Trophoblast cell (in vitro differentiated cells and primary cell): ENCODE measurements at regions not wholly inside any gene's neighbourhood (a gene's known extent, or its start where the extent isn't known, plus 50 kb on each side); places are given as distances from the start of the nearest gene placed in this dataset.

Experiments used
- DNase-seq, 2 donors: peaks; one replicate each; pipeline ENCODE4 v3.0.0-alpha.2; 2016
- H2AFZ ChIP-seq: 2 replicates; pipeline ENCODE4 v1.6.1; 2013; ENCODE audit warnings: low read length, moderate library complexity, mild to moderate bottlenecking; ENCODE audit not compliant: insufficient read depth, poor library complexity
- H2AK5ac ChIP-seq: 2 replicates; pipeline ENCODE4 v1.6.1; 2013; ENCODE audit warnings: mild to moderate bottlenecking, low read length
- H2BK120ac ChIP-seq: 2 replicates; pipeline ENCODE4 v1.6.1; 2013; ENCODE audit warnings: low read length, mild to moderate bottlenecking, moderate library complexity; ENCODE audit not compliant: insufficient read depth, poor library complexity
- H2BK12ac ChIP-seq: 2 replicates; pipeline ENCODE4 v1.6.1; 2013; ENCODE audit warnings: mild to moderate bottlenecking, low read length, moderate library complexity
- H2BK5ac ChIP-seq: 2 replicates; pipeline ENCODE4 v1.6.1; 2013; ENCODE audit warnings: low read length, low read depth, moderate library complexity, mild to moderate bottlenecking; ENCODE audit not compliant: poor library complexity
- H3K14ac ChIP-seq: 2 replicates; pipeline ENCODE4 v1.6.1; 2013; ENCODE audit warnings: mild to moderate bottlenecking, low read length
- H3K18ac ChIP-seq: 2 replicates; pipeline ENCODE4 v1.6.1; 2013; ENCODE audit warnings: mild to moderate bottlenecking, low read length
- H3K23ac ChIP-seq: 2 replicates; pipeline ENCODE4 v1.6.1; 2013; ENCODE audit warnings: low read length
- H3K27ac ChIP-seq: 2 replicates; pipeline ENCODE4 v1.5.1; 2013; ENCODE audit warnings: low read depth, mild to moderate bottlenecking, inconsistent platforms, low read length, moderate library complexity
- H3K27me3 ChIP-seq: 2 replicates; pipeline ENCODE4 v1.6.1; 2013; ENCODE audit warnings: inconsistent platforms, mild to moderate bottlenecking, low read length, moderate library complexity; ENCODE audit not compliant: insufficient read depth
- H3K36me3 ChIP-seq, 2 experiments: 1 replicate in 1 of 2; 2 replicates in 1 of 2; pipeline ENCODE4 v1.6.1; 2013; ENCODE audit warnings: low read length in 2 of 2, mild to moderate bottlenecking in 2 of 2, moderate library complexity in 1 of 2; ENCODE audit not compliant: insufficient read depth in 2 of 2, control insufficient read depth in 1 of 2
- H3K4ac ChIP-seq: 2 replicates; pipeline ENCODE4 v1.6.1; 2013; ENCODE audit warnings: low read depth, mild to moderate bottlenecking, low read length, moderate library complexity
- H3K4me1 ChIP-seq, 2 experiments: 1 replicate in 1 of 2; 2 replicates in 1 of 2; pipeline ENCODE4 v1.6.1; 2013; ENCODE audit warnings: low read length in 2 of 2, mild to moderate bottlenecking in 2 of 2, moderate library complexity in 1 of 2; ENCODE audit not compliant: insufficient read depth in 2 of 2, control insufficient read depth in 1 of 2
- H3K4me2 ChIP-seq: 2 replicates; pipeline ENCODE4 v1.6.1; 2013; ENCODE audit warnings: inconsistent platforms, mild to moderate bottlenecking, low read length, moderate library complexity
- H3K4me3 ChIP-seq: 2 replicates; pipeline ENCODE4 v1.5.1; 2013; ENCODE audit warnings: mild to moderate bottlenecking, low read depth, low read length, inconsistent platforms
- H3K79me1 ChIP-seq: one replicate; pipeline ENCODE4 v1.6.1; 2013; ENCODE audit warnings: low read length
- H3K79me2 ChIP-seq: 2 replicates; pipeline ENCODE4 v1.6.1; 2013; ENCODE audit warnings: low read length, mild to moderate bottlenecking; ENCODE audit not compliant: control insufficient read depth, insufficient read depth, poor library complexity
- H3K9ac ChIP-seq: 2 replicates; pipeline ENCODE4 v1.6.1; 2013; ENCODE audit warnings: mild to moderate bottlenecking, low read length
- H3K9me3 ChIP-seq: 2 replicates; pipeline ENCODE4 v1.6.1; 2013; ENCODE audit warnings: low read depth, mild to moderate bottlenecking, control low read depth, inconsistent platforms, low read length; ENCODE audit not compliant: insufficient read depth
- H4K12ac ChIP-seq: 2 replicates; pipeline ENCODE4 v1.6.1; 2013; ENCODE audit warnings: low read depth, mild to moderate bottlenecking, low read length, moderate library complexity
- H4K8ac ChIP-seq: 2 replicates; pipeline ENCODE4 v1.6.1; 2013; ENCODE audit warnings: low read depth, mild to moderate bottlenecking, low read length, moderate library complexity
- H4K91ac ChIP-seq: one replicate; pipeline ENCODE4 v1.6.1; 2013; ENCODE audit warnings: low read depth, mild to moderate bottlenecking, low read length, moderate library complexity
- WGBS: extraction: QIAGEN DNeasy Blood & Tissue Kit; methylation state at CpG from one replicate; pipeline ENCODE4 v1.1.7; 2013; ENCODE audit warnings: missing lambda C conversion rate; ENCODE audit not compliant: insufficient read length, insufficient coverage; ENCODE audit errors: extremely low coverage; 5-methylcytosine and 5-hydroxymethylcytosine counted together

GRCh38 chr12:22916815-22917214 lies 291.8 kb downstream of the ETNK1 start:
- H3K4me1 ChIP-seq, result no peaks in the 10 kb centered on the region
- no peaks in the 10 kb centered on the region for H3K79me2 ChIP-seq
- no peak overlapping the region for H3K4me2 ChIP-seq
- H3K4ac ChIP-seq, result no peak overlapping the region
- no peak overlapping the region for H4K91ac ChIP-seq
- no peak overlapping the region for H3K27ac ChIP-seq
- no peak overlapping the region for H4K12ac ChIP-seq
- H3K79me1 ChIP-seq, result no peaks in the 10 kb centered on the region
- no peak for DNase-seq
- no peak overlapping the region for H4K8ac ChIP-seq
- no peak overlapping the region for H3K4me3 ChIP-seq
- no peak overlapping the region for H3K18ac ChIP-seq
- no peaks in the 10 kb centered on the region for H3K9me3 ChIP-seq
- no peaks in the 10 kb centered on the region for H3K36me3 ChIP-seq
- no peak overlapping the region for H2BK120ac ChIP-seq
- no peak overlapping the region for H2AFZ ChIP-seq
- no peak overlapping the region for H2AK5ac ChIP-seq
- H2BK12ac ChIP-seq, result no peak overlapping the region
- no peak overlapping the region for H2BK5ac ChIP-seq
- WGBS, result no CpG with 5 or more reads among the region's 4 CpGs
- H3K27me3 ChIP-seq, result no peaks in the 10 kb centered on the region
- no peak overlapping the region for H3K23ac ChIP-seq
- no peak overlapping the region for H3K9ac ChIP-seq
- H3K14ac ChIP-seq, result no peak overlapping the region

DNA sequence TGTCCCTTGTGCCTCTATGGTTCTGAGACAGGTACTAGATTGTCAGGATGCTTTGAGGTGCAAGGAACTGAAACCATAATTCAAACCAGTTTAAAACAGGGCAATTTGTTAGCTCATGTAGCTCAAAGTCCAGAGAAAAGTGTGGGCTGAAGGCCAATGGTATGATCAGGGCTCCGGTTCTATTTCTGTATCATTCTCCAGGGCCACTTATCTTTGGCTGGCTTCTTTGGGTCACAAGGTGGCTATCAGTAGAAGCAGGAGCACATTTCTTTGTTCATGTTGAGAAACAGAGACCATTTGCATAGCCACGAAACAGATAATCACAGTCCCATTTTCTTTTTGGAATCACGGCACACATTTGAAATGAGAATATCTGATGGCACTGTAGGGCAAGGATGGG lies 294.9 kb downstream of the ETNK1 start:
- H2BK5ac ChIP-seq, result no peak overlapping the region
- no peak overlapping the region for H3K18ac ChIP-seq
- no CpG with 5 or more reads among the region's 3 CpGs for WGBS
- no peak overlapping the region for H3K27ac ChIP-seq
- H3K36me3 ChIP-seq, result no peaks in the 10 kb centered on the region
- DNase-seq, result peak in 1 of 2 donors; percentile 12
- no peak overlapping the region for H4K12ac ChIP-seq
- no peak overlapping the region for H3K9ac ChIP-seq
- H3K79me1 ChIP-seq, result no peaks in the 10 kb centered on the region
- peaks cover 5% of the 10 kb centered on the region in 2 experiments for H3K4me1 ChIP-seq
- no peak overlapping the region for H2BK120ac ChIP-seq
- no peak overlapping the region for H3K14ac ChIP-seq
- no peak overlapping the region for H3K4ac ChIP-seq
- no peaks in the 10 kb centered on the region for H3K79me2 ChIP-seq
- no peak overlapping the region for H3K23ac ChIP-seq
- no peak overlapping the region for H3K4me2 ChIP-seq
- no peak overlapping the region for H4K91ac ChIP-seq
- H3K4me3 ChIP-seq, result no peak overlapping the region
- H2AFZ ChIP-seq, result no peak overlapping the region
- no peak overlapping the region for H2BK12ac ChIP-seq
- H4K8ac ChIP-seq, result no peak overlapping the region
- H3K27me3 ChIP-seq, result no peaks in the 10 kb centered on the region
- no peaks in the 10 kb centered on the region for H3K9me3 ChIP-seq
- H2AK5ac ChIP-seq, result no peak overlapping the region

DNA sequence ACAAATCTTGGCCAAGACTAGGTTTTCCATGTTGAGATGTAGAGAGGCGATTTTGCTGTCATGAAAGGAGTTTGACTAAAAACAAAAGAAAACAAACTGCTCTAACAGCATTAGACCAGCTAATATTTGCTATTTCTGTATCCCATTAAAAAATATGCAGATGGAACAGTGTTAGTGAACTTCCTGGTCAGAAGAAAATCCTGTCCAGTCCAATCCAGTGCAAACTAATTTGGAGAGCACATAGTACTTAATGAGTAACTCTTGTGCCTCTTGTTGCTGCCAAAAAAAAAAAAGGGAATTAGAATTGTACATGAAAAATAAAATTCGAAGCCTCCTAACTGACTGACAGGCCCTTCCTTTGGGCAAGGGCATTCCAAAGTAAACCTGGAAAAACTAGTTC lies 298.8 kb downstream of the ETNK1 start:
- no peak overlapping the region for H3K14ac ChIP-seq
- H2BK12ac ChIP-seq, result no peak overlapping the region
- H3K23ac ChIP-seq, result no peak overlapping the region
- H3K18ac ChIP-seq, result no peak overlapping the region
- H3K79me1 ChIP-seq, result no peaks in the 10 kb centered on the region
- no peak overlapping the region for H2AFZ ChIP-seq
- WGBS, result no CpG with 5 or more reads among the region's 2 CpGs
- H2AK5ac ChIP-seq, result no peak overlapping the region
- H3K4me3 ChIP-seq, result no peak overlapping the region
- H2BK5ac ChIP-seq, result no peak overlapping the region
- no peaks in the 10 kb centered on the region for H3K27me3 ChIP-seq
- H4K8ac ChIP-seq, result no peak overlapping the region
- no peak for DNase-seq
- no peak overlapping the region for H3K9ac ChIP-seq
- H3K27ac ChIP-seq, result no peak overlapping the region
- no peaks in the 10 kb centered on the region for H3K79me2 ChIP-seq
- peaks cover 5 to 6% of the 10 kb centered on the region in 2 experiments for H3K4me1 ChIP-seq
- H3K9me3 ChIP-seq, result no peaks in the 10 kb centered on the region
- no peak overlapping the region for H3K4ac ChIP-seq
- H3K4me2 ChIP-seq, result no peak overlapping the region
- no peak overlapping the region for H2BK120ac ChIP-seq
- H4K12ac ChIP-seq, result no peak overlapping the region
- no peak overlapping the region for H4K91ac ChIP-seq
- no peaks in the 10 kb centered on the region for H3K36me3 ChIP-seq

- no CpG with 5 or more reads among the region's 2 CpGs for WGBS
- H4K12ac ChIP-seq, result no peak overlapping the region
- H3K36me3 ChIP-seq, result no peaks in the 10 kb centered on the region
- no peaks in the 10 kb centered on the region for H3K79me2 ChIP-seq
- H2BK12ac ChIP-seq, result no peak overlapping the region
- no peak overlapping the region for H3K4me2 ChIP-seq
- H2BK5ac ChIP-seq, result no peak overlapping the region
- H3K23ac ChIP-seq, result no peak overlapping the region
- peaks cover 5 to 6% of the 10 kb centered on the region in 2 experiments for H3K4me1 ChIP-seq
- H3K4ac ChIP-seq, result no peak overlapping the region
- H2AK5ac ChIP-seq, result no peak overlapping the region
- no peak overlapping the region for H2AFZ ChIP-seq
- peak overlapping the region; percentile 27 for H3K27ac ChIP-seq
- no peaks in the 10 kb centered on the region for H3K79me1 ChIP-seq
- H2BK120ac ChIP-seq, result no peak overlapping the region
- H4K8ac ChIP-seq, result no peak overlapping the region
- no peak overlapping the region for H3K18ac ChIP-seq
- H4K91ac ChIP-seq, result no peak overlapping the region
- no peak for DNase-seq
- H3K9ac ChIP-seq, result no peak overlapping the region
- no peaks in the 10 kb centered on the region for H3K9me3 ChIP-seq
- H3K27me3 ChIP-seq, result no peaks in the 10 kb centered on the region
- H3K14ac ChIP-seq, result no peak overlapping the region
- no peak overlapping the region for H3K4me3 ChIP-seq
Observed at GRCh38 chr12:22924391-22924790, 299.4 kb downstream of the ETNK1 start.
